Fibroblast of gingiva (primary cell): ENCODE measurements at regions not wholly inside any gene's neighbourhood (a gene's known extent, or its start where the extent isn't known, plus 50 kb on each side); places are given as distances from the start of the nearest gene placed in this dataset.
"Not testable (repeated sequence)": the region's sequence is repeated elsewhere in the genome, so short reads cannot be mapped to it uniquely, and the experiment has no call there.

ENCODE experiments used
- DNase-seq: peaks from one replicate; pipeline ENCODE4 v3.0.0-alpha.2; 2011; ENCODE audit warnings: low read depth

DNA sequence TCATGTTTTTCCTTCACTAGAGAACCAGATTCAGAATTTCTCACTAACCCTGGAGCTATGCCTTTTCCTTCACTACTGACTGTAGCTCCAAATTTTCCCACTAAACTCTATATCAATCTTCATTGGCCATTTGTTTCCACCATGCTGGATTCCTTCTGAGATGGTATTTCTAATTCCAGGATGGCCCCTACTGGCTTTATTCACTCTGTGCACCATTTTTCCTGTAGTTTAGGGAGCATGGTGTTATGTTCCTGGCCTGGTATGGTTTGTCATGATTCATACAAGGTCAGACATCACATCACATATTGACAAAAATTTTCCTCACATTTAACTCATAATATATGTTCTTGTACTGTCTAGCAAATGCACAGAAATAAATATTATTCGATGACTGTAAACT, 229.2 kb upstream of the TFPI start:
- no peak for DNase-seq

DNA sequence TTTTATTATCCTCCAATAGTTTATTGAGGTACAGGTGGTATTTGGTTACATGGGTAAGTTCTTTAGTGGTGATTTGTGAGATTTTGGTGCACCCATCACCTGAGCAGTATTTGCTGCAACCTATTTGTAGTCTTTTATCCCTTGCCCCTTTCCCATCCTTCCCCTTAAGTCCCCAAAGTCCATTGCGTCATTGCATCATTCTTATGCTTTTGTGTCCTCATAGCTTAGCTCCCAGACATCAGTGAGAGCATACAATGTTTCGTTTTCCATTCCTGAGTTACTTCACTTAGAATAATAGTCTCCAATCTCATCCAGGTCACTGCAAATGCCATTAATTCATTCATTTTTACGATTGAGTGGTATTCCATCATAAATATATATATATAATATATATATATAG, 229.9 kb upstream of the TFPI start:
- DNase-seq: not testable (repeated sequence)

- DNase-seq: no peak
Measured at GRCh38 chr2:187799601-187800000, 245.4 kb upstream of the TFPI start.

- no peak for DNase-seq
Measured at GRCh38 chr2:187803816-187804215, 249.6 kb upstream of the TFPI start.

- DNase-seq: no peak
Measured at GRCh38 chr2:187815113-187815512, 260.9 kb upstream of the TFPI start.

GRCh38 chr2:187819624-187820023, 265.4 kb upstream of the TFPI start:
- DNase-seq: no peak

DNA sequence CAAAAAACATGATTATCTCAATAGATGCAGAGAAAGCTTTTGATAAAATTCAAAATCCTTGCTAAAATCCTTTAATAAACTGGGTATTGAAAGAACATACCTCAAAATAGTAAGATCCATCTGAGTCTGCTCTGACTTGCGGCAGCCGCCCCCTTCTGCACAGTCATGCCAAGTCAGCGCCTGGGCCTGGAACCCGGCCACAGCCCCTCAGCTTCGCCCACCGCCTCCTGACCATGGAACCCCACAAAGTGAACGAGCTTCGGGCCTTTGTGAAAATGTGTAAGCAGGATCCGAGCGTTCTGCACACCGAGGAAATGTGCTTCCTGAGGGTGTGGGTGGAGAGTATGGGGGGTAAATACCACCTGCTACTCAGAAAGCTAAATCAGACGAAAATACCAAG, 270.9 kb upstream of the TFPI start:
- DNase-seq: no peak

GRCh38 chr2:187826023-187826422, 271.8 kb upstream of the TFPI start:
- DNase-seq: peak; percentile 34

DNA sequence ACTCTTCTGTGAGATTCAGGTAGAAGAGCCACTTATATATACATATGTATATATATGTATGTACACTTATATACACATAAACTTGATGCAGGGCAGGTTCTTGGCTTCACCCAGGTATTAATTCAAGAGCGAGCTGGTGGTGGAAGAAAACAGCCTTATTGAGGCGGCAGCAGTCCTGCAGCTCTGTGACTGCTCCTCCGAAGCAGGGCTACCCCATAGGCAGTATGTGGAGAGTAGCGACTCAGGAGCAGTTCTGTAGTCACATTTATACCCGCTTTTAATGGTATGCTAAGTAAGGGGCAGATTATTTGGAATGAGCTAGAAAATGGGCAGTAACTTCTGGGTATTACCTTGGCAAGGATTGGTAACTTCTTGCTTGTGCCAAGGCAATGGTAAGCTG, 280.6 kb upstream of the TFPI start:
- DNase-seq: no peak

- DNase-seq: no peak
Measured at GRCh38 chr2:187838690-187839089, 284.5 kb upstream of the TFPI start.

GRCh38 chr2:187842315-187842714, 288.1 kb upstream of the TFPI start:
- DNase-seq: no peak

- DNase-seq: peak; percentile 67
Measured at GRCh38 chr2:187842978-187843847, 289.0 kb upstream of the TFPI start.

DNA sequence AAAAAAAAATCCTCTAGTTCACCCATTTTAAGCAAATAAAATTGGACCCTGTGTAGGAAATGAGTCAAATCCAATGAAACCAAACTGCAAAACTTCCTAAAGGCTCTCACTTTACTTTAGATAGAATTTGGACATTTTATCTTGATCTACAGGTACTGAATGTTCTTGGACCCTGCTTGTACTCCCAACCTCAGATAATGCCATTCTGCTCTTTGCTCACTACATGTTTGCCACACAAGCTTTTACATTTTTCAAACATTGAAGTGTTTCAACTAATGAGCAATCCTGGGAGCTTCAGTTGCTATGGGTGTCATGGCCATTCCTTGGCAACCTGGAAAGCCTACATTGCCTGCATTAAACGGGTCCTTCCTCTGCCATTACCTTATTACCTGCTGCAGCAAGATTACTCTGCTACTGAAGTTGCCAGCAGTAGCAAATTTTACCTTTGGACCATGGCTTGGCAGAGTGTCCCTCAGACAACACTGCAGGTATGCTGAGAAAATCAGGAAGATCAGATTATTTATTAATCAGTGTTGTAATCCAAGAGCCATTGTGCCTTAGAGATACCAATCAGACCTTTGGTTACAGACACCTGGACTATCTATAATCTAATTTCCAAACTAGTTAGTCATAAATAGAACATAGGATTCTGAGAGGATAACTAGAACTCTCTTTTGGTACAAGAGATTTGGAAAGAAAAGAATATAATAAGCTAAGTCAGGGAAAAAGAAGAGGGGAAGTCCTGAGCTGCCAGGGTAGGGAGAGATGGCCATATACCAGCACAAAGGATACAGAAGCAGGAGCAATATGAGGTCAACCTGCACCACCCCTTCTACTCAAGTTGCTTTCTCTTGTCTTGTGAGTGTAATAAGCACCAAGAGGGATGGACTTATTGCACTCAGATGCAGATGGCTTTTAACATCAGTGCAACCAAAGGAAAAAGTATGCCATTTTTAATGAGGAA, 293.3 kb upstream of the TFPI start:
- no peak for DNase-seq

GRCh38 chr2:187851955-187852561, 297.8 kb upstream of the TFPI start:
- DNase-seq: no peak

DNA sequence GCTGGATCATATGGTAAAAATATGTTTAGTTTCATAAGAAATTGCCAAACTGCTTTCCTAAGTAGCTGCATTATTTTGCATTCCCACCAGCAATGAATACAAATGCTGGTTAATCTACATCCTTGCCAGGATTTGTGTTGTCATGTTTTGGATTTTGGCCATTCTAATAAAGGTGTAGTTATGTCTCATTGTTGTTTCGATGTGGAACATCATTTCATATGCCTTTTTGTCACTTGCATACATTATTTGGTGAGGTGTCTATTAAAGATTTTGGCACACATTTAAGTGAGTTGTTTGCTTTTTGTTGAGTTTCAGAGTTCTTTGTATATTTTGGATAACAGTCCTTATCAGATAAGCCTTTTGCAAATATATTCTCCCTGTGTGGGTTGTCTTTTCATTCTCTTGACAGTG, 299.2 kb upstream of the TFPI start:
- DNase-seq: no peak

- no peak for DNase-seq
Measured at GRCh38 chr2:187854801-187855200, 300.6 kb upstream of the TFPI start.

DNA sequence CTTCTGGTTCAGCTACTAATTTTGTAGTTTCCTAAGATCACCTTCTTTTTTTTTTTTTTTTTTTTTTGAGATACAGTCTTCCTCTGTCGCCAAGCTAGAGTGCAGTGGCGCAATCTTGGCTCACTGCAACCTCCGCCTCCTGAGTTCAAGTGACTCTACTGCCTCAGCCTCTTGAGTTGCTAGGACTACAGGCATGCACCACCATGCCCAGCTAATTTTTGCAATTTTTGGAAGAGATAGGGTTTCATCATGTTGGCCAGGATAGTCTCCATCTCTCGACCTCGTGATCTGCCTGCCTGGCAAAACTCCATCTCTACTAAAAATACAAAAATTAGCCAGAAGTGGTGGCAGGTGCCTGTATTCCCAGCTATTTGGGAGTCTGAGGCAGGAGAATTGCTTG, 301.5 kb upstream of the TFPI start:
- no peak for DNase-seq

- DNase-seq: no peak
Measured at GRCh38 chr2:187857826-187858225, 303.6 kb upstream of the TFPI start.

- DNase-seq: no peak
Measured at GRCh38 chr2:187862715-187863114, 308.5 kb upstream of the TFPI start.

- DNase-seq: no peak
Measured at GRCh38 chr2:187865025-187865424, 310.8 kb upstream of the TFPI start.

GRCh38 chr2:187867165-187867564, 312.9 kb upstream of the TFPI start:
- DNase-seq: no peak

DNA sequence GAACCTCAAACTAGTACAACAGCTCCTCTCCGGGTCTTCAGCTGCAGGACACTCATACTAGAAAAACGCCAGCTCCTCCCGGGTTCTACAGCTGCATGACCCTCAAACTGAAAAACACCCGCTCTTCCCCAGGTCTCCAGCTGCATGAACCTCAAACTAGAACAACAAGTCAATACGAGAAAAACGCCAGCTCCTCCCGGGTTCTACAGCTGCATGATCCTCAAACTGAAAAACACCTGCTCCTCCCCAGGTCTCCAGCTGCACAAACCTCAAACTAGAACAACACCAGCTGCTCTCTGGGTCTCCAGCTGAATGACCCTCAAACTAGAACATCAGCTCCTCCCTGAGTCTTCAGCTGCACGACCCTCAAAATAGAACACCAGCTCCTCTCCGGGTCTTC, 315.0 kb upstream of the TFPI start:
- DNase-seq: no peak

GRCh38 chr2:187871506-187871905, 317.3 kb upstream of the TFPI start:
- DNase-seq: no peak
